SK-MEL-5 (cell line): ENCODE measurements at regions not wholly inside any gene's neighbourhood (a gene's known extent, or its start where the extent isn't known, plus 50 kb on each side); places are given as distances from the start of the nearest gene placed in this dataset.
"Not testable (repeated sequence)": the region's sequence is repeated elsewhere in the genome, so short reads cannot be mapped to it uniquely, and the experiment has no call there.

Source experiments
- DNase-seq: peaks from one replicate; pipeline ENCODE4 v3.0.0-alpha.2; 2016; ENCODE audit warnings: low read depth, low spot score
- in situ Hi-C: cut with HindIII; loops from 2 replicates; pipeline ENCODE4 v1.10.0; 2016; ENCODE audit warnings: low sequenced_read_pairs, high pct_unique_total_duplicates, low pct_unique_long_range_greater_than_20kb

DNA sequence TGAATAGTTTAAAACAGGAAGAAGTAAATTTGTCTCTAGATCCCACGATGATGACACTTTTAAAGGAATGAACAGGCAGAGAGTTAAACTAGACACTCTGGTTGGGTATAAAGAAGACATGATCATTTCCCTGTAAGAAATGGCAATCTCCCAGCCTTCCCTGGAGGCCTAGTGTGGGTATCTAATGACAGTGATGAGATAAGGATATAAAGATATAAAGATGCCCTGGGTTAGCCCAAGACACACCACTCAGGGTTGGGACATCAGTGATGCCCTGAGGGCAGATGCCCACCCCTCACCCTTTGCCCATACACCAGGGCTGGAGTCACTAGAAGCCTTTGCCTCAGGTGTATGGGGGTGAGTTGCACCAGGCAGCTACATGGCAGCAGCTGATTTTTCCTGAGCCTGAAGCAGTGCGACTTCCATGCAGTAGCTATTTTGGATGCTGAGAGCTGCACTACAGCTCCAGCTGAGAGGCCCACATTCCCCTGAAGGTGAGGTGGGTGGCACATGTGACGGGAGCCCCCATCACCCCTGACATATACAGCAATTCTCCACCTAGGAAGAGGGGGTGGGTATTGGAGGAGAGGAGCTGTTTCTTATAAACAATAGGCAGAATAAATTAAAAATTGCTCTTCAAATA lies 177.5 kb downstream of the NDFIP2 start:
- in situ Hi-C loops = no loop called here
- no peak for DNase-seq

- in situ Hi-C loops = no loop called here
- no peak for DNase-seq
Measured at GRCh38 chr13:79655509-79655908, 174.6 kb downstream of the NDFIP2 start.

DNA sequence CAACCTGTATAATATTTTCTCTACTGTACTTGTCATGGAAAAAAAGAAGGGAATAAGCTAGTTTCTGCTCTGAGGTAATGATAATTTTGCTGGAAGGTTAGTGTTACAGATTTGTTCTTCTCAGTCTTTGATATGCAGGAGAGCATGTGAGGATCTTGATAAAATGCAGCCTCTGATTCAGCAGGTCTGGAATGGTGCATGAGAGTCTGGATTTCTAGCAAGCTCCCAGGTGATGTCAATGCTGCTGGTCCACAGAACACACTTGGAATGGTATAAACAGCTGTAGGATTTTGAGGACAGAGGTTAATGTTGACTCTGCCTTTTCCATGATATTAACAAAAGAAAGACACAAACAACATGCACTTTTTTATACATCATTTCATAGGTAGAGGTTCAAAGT lies 173.6 kb downstream of the NDFIP2 start:
- no peak for DNase-seq
- in situ Hi-C loops = no loop called here

DNA sequence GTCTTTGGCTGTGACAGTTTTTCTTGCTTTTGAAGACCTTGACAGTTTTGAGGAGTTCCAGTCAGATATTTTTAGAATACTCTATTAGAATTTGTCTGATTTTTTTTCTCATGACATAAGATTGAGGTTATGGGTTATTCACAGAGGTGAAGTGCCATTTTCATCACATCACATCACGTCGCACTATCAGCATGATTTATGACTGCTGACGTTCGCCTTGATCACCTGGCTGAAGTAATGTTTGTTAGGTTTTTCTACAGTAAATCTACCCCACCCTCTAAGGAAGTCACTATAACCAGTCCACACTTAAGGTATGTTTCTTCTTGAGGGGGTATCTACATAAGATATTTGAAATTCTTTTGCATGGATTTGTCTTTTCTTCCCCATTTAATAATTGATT lies 169.7 kb downstream of the NDFIP2 start:
- in situ Hi-C loops = no loop called here
- DNase-seq = no peak

DNA sequence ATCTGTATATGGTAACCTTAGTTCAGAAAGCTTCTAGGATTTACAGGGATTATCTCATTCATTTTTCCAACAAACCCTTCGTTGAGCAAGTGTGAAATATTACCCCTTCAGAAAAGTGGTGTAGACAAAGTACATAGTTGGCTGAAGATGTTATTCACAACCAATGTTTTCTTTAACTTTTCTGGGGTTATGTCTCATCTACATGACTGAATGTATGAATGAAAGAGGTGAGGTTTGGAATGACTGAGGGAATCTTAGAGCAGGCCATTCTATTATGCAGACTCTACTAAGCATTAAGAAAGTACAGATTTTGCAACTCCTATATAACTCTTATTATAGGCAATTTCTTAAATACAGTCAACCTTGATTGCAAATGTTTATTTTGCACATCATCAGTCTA lies 167.2 kb downstream of the NDFIP2 start:
- in situ Hi-C loops = no loop called here

GRCh38 chr13:79647533-79647932 lies 166.6 kb downstream of the NDFIP2 start:
- in situ Hi-C loops = no loop called here
- DNase-seq = no peak

More for the DNA sequence above, 167.2 kb downstream of the NDFIP2 start:
- DNase-seq = no peak

DNA sequence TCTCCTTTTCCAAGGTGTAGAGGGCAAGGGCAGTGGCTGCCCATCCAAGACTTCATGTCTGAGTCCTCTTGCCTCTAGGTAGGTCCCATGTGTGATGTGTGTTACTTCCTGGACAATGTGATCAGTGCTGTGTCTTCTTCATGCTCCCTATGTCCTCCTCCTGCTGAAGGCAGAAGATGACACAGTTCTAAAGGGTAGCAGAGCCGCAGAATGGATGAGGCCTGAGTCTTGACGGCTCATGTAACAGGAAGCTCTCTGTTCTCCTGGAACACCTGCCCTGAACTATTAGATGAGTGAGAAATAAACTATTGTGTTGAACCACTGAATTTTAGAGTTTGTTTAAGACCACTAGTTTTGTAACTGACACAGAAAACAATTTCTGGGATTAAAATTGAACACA lies 165.9 kb downstream of the NDFIP2 start:
- in situ Hi-C loops = no loop called here
- no peak for DNase-seq

DNA sequence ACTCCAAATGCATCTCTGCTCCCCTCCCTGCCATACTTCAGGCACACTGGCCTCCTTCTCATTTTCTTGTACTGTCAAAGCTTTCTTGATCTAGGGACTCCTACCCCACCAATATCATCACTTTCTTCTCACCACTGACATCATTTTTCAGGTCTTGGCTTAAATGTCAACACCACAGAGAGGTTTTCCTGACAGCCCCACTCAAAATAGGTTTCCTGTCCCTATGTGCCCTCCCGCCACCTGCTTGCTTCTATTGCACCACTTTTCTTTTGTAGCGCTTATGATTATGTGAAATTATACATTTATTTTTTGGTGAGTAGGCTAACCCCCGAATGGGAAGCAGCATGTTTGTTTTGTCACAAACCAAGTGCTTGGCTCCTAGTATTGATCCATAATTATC lies 164.6 kb downstream of the NDFIP2 start:
- in situ Hi-C loops = no loop called here

GRCh38 chr13:79642596-79642995 lies 161.6 kb downstream of the NDFIP2 start:
- in situ Hi-C loops = no loop called here
- peak; percentile 57 for DNase-seq

More for the DNA sequence above, 164.6 kb downstream of the NDFIP2 start:
- no peak for DNase-seq

DNA sequence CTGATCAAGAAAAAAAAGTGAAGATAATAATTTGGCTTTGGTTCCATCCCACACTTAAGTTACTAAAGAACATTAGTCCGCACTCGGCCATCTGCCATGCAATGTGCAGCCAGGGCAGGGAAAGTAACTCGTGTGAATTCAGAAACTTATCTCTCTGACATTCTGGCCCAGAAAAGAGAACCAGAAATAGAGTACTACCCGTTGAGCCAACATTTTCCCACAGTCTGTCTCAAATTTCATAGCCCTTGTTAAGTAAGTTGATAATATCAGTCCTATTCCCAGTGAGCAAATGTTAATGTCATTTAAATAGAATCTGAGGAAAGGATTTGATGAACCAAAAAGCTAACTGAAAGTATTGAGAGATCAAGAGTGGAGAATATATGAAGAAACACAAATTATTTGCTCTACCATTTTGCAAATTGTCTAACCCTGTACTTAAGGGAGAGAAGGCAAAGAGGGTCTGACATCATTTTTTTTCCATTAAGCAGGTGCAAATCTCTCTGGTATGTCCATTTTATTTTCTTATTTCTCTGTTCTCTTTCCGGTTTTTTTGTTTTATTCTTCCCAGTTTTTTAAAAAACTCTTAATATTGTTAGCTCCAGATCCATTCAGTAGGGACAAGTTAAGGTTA lies 156.3 kb downstream of the NDFIP2 start:
- DNase-seq = no peak
- in situ Hi-C loops = no loop called here

DNA sequence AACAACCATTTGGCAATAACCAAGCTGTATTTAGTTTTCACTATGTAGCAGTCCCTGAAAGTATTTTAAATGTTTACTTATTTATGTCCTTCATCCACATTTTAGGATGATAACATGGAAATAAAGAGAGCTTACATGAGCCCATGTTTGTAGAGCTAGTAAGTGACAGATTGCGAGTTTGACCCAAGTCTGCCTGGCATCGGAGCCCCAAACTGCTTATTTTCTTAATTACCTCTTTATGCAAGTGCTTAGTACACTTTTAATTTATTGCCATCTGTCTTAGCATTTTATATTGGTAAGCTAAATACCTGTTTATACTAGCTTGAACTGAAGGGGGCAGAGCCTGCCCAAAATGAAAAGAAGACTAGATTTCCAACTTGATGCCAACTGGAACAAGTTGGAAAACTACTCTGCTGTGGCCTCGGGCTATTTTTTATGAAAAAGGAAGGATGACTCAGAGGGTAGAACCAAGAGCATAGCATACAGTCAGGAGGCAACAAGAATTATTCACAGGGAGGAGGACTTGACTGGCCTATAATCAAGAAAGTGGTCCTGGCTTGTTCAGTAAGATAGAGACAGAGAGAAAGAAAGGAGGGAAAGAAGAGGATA lies 150.2 kb downstream of the NDFIP2 start:
- peak; percentile 97 for DNase-seq
- in situ Hi-C loops = no loop called here

- in situ Hi-C loops = no loop called here
- no peak for DNase-seq
Measured at GRCh38 chr13:79628463-79628862, 147.5 kb downstream of the NDFIP2 start.

- in situ Hi-C loops = no loop called here
- DNase-seq = no peak
Measured at GRCh38 chr13:79626924-79627323, 146.0 kb downstream of the NDFIP2 start.

GRCh38 chr13:79625517-79625916 lies 144.6 kb downstream of the NDFIP2 start:
- no peak for DNase-seq
- in situ Hi-C loops = no loop called here

DNA sequence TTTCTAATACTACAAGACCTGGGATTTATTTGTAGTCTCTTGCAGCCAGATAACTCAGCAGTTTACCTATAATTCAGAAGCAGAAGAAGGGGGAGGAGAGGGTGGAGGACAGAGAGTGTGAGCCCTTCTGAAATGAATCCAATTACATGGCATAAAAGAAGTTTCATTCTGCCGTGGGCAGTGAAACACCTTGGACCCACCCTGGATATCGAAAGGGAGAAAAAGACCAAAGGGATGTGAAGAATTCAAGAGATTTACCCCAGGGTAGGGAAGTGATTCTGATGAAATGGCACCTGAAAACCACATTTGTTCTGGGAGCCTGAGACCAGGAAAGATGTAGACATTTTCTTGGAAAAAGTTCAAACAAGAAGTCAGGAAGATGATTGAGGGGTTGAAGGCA lies 140.9 kb downstream of the NDFIP2 start:
- no peak for DNase-seq
- in situ Hi-C loops = no loop called here

DNA sequence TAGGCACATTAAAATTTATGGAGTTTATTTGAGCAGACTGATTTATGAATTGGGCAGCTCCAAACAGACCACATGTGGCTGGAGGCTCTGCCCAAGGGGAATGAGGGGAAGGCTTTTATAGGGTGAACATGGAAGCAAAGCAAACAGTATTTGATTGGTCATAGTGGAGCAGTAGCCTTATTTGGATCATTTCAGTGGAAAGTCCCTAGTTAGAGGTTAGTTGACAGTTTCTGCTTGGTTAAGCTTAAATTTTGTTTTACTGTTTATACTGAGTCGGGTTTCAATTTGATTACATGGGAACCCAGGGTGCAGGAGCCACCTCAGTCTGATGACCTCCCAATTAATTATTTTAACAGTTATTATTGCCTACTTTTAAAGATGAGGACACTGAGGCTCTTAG lies 140.5 kb downstream of the NDFIP2 start:
- no peak for DNase-seq
- in situ Hi-C loops = no loop called here

- no peak for DNase-seq
- in situ Hi-C loops = no loop called here
Measured at GRCh38 chr13:79614250-79614918, 133.4 kb downstream of the NDFIP2 start.

DNA sequence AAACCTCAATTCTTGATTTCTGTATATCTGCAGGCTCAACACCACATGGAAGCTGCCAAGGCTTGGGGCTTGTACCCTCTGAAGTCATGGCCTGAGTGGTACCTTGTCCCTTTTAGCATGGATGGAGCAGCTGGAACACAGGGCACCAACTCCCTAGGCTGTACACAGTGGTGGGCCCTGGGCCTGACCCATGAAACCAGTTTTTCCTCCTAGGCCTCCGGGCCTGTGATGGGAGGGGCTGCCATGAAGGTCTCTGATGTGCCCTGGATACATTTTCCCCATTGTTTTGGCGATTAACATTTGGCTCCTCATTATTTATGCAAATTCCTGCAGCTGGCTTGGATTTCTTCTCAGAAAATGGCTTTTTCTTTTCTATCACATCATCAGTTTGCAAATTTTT lies 131.6 kb downstream of the NDFIP2 start:
- in situ Hi-C loops = no loop called here
- no peak for DNase-seq

DNA sequence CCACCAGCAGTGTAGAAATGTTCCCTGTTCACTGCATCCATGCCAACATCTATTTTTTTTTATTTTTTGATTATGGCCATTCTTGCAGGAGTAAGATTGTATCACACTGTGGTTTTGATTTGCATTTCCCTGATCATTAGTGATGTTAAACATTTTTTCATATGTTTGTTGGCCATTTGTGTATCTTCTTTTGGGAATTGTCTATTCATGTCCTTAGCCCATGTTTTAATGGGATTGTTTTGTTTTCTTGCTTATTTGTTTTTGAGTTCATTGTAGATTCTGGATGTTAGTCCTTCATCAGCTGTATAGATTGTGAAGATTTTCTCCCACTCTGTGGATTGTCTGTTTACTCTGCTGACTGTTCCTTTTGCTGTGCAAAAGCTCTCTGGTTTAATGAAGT lies 126.9 kb downstream of the NDFIP2 start:
- DNase-seq, in situ Hi-C loops: not testable (repeated sequence)
